ENCODE measurements at regions not wholly inside any gene's neighbourhood (a gene's known extent, or its start where the extent isn't known, plus 50 kb on each side); places are given as distances from the start of the nearest gene placed in this dataset.
"Not testable (repeated sequence)": the region's sequence is repeated elsewhere in the genome, so short reads cannot be mapped to it uniquely, and the experiment has no call there.

DNA sequence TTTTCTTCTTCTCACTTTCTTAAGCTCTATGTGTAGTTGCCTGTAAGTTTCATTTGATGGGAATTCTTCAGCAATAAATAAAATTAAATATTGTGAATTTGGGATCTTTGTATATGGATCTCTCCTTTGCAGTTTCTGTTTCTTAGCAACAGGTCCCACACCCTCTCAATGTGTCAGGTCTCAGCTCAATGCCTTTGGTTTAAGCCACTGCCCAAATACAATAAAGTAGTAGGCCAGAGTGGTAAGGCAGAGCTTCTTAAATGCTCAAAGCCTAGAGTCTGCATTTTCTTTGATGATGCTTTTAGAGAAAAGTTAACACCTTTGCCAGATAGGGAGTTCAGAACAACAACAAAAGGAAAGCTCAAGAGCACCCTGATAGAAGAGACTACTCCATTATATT lies 343.7 kb downstream of the NSUN3 start:
- H3K79me2 ChIP-seq (ENCODE audit: low read length): no peaks in the 10 kb centered on the region
- no peaks in the 10 kb centered on the region for H3K27me3 ChIP-seq (ENCODE audit: low read depth, low read length)
- TF ChIP-seq EZH2phosphoT487 (IDR thresholded peaks at IDR 0.05; ENCODE audit: low read depth): no peak
- TF ChIP-seq, protein P1, sequence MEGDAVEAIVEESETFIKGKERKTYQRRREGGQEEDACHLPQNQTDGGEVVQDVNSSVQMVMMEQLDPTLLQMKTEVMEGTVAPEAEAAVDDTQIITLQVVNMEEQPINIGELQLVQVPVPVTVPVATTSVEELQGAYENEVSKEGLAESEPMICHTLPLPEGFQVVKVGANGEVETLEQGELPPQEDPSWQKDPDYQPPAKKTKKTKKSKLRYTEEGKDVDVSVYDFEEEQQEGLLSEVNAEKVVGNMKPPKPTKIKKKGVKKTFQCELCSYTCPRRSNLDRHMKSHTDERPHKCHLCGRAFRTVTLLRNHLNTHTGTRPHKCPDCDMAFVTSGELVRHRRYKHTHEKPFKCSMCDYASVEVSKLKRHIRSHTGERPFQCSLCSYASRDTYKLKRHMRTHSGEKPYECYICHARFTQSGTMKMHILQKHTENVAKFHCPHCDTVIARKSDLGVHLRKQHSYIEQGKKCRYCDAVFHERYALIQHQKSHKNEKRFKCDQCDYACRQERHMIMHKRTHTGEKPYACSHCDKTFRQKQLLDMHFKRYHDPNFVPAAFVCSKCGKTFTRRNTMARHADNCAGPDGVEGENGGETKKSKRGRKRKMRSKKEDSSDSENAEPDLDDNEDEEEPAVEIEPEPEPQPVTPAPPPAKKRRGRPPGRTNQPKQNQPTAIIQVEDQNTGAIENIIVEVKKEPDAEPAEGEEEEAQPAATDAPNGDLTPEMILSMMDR (IDR thresholded peaks at IDR 0.05; ENCODE audit: low read depth, low read length): no peak
- no peak overlapping the region for H3K4me3 ChIP-seq (ENCODE audit: low read length)
- no peaks in the 10 kb centered on the region for H3K36me3 ChIP-seq (replicated peaks; ENCODE audit: low read depth, low read length)
- peaks cover 20% of the 10 kb centered on the region for H3K4me1 ChIP-seq (ENCODE audit: low read length)
- no peaks in the 10 kb centered on the region for H3K9me3 ChIP-seq (ENCODE audit: insufficient read depth, low read length)
- H2AFZ ChIP-seq (ENCODE audit: low read depth, low read length): no peak overlapping the region
- H3K4me2 ChIP-seq (ENCODE audit: low read length): no peak overlapping the region
- no peak overlapping the region for H3K9ac ChIP-seq (ENCODE audit: low read length)
- no peak overlapping the region for H3K27ac ChIP-seq (ENCODE audit: low read length)
- no peaks in the 10 kb centered on the region for H4K20me1 ChIP-seq (ENCODE audit: insufficient read depth, low read length)

DNA sequence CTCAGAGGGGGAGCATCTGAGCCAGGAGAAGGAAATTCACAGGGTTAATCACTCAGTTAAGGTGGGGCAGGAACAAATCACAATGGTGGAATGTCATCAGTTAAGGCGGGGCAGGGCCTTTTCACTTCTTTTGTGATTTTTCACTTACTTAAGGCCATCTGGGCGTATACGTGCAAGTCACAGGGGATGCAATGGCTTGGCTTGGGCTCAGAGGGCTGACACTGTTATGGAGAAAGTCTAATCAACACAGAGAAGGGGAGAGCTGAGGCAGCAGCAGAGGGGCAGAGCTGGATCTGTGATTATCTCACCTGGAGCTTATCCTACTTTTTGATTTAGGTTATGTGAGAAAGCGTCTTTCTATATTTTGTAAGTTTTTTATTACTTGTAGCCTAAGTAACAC lies 350.1 kb downstream of the NSUN3 start:
- H3K4me2 ChIP-seq (ENCODE audit: low read length); H3K27me3 ChIP-seq (ENCODE audit: low read depth, low read length); H2AFZ ChIP-seq (ENCODE audit: low read depth, low read length); H3K9me3 ChIP-seq (ENCODE audit: insufficient read depth, low read length); H4K20me1 ChIP-seq (ENCODE audit: insufficient read depth, low read length); H3K36me3 ChIP-seq (replicated peaks; ENCODE audit: low read depth, low read length); H3K9ac ChIP-seq (ENCODE audit: low read length); H3K4me3 ChIP-seq (ENCODE audit: low read length); H3K27ac ChIP-seq (ENCODE audit: low read length); H3K79me2 ChIP-seq (ENCODE audit: low read length): not testable (repeated sequence)
- peaks cover 11% of the 10 kb centered on the region for H3K4me1 ChIP-seq (ENCODE audit: low read length)

DNA sequence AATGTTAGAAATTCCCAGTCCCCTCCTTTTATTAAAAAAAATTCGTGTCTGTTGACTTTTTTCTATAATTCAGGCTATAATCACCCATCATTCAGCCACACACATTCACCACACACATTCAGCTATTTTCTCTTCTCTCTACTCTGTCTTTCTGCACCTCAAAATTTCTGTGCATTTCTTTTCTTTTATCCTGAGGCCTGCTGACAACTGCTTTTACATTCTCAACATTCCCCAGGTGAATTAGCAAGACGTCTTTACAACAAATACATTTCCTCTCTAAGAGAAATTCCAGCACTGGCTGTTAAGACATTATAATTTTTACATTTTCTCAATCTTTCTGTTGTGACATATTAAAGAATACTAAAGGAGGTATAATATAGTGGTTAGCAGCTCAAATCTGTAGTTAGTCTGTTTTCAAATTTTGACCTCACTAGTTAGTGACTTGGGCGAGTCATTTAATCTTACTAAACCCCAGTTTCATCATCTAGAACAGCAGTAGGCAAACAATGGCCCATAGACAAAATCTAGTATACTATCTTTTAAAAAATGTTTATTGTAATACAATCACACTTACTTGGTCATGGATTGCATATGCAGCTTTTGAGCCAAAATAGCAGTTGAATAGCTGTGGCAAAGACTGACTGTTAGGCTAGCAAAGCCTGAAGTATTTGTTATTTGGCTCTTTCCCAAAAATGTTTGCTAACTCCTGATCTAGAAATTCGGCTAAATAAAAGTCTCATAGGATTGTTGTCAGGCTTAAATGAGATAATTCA lies 350.7 kb downstream of the NSUN3 start:
- Histone ChIP-seq H3K4me3 (ENCODE audit: low read length) (no peak overlapping the region), H2AFZ (ENCODE audit: low read depth, low read length) (no peak overlapping the region), H3K9ac (ENCODE audit: low read length) (no peak overlapping the region), H3K36me3 (replicated peaks; ENCODE audit: low read depth, low read length) (no peaks in the 10 kb centered on the region), H3K9me3 (ENCODE audit: insufficient read depth, low read length) (no peaks in the 10 kb centered on the region), H4K20me1 (ENCODE audit: insufficient read depth, low read length) (no peaks in the 10 kb centered on the region), H3K4me1 (ENCODE audit: low read length) (peaks cover 11% of the 10 kb centered on the region), H3K4me2 (ENCODE audit: low read length) (no peak overlapping the region), H3K27ac (ENCODE audit: low read length) (no peak overlapping the region), H3K79me2 (ENCODE audit: low read length) (no peaks in the 10 kb centered on the region), H3K27me3 (ENCODE audit: low read depth, low read length) (no peaks in the 10 kb centered on the region)
- TF ChIP-seq, protein P1 (IDR thresholded peaks at IDR 0.05; ENCODE audit: low read depth, low read length): no peak
- TF ChIP-seq EZH2phosphoT487 (IDR thresholded peaks at IDR 0.05; ENCODE audit: low read depth): no peak

DNA sequence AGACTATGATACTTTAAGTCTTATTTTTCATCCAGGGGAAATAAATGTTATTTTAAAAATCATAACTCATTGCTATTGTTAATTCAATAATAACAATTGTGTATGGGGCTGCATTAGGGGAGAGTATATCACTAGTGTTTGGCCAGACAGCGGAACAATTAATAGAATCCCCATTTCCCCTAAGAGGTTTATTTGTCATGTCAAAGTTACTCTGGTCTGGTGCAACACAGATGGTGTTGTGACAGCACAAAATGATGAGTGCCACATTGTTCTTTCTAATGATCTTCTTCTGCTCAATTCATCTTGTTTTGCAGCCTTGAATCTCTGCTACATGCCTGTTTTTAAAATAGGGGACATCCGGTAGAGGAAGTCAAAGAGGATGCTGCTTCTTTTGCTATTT lies 351.6 kb downstream of the NSUN3 start:
- no peak overlapping the region for H3K4me2 ChIP-seq (ENCODE audit: low read length)
- TF ChIP-seq, protein P1 (IDR thresholded peaks at IDR 0.05; ENCODE audit: low read depth, low read length): no peak
- no peak for TF ChIP-seq EZH2phosphoT487 (IDR thresholded peaks at IDR 0.05; ENCODE audit: low read depth)

More for the DNA sequence above, 351.6 kb downstream of the NSUN3 start:
- no peak overlapping the region for H2AFZ ChIP-seq (ENCODE audit: low read depth, low read length)
- no peaks in the 10 kb centered on the region for H3K36me3 ChIP-seq (replicated peaks; ENCODE audit: low read depth, low read length)
- no peak overlapping the region for H3K9ac ChIP-seq (ENCODE audit: low read length)
- no peaks in the 10 kb centered on the region for H3K79me2 ChIP-seq (ENCODE audit: low read length)
- H3K9me3 ChIP-seq (ENCODE audit: insufficient read depth, low read length): no peaks in the 10 kb centered on the region
- H3K27ac ChIP-seq (ENCODE audit: low read length): no peak overlapping the region
- H3K27me3 ChIP-seq (ENCODE audit: low read depth, low read length): no peaks in the 10 kb centered on the region
- peaks cover 11% of the 10 kb centered on the region for H3K4me1 ChIP-seq (ENCODE audit: low read length)
- no peak overlapping the region for H3K4me3 ChIP-seq (ENCODE audit: low read length)
- no peaks in the 10 kb centered on the region for H4K20me1 ChIP-seq (ENCODE audit: insufficient read depth, low read length)
